Neuronal stem cell (in vitro differentiated cells): ENCODE measurements at regions not wholly inside any gene's neighbourhood (a gene's known extent, or its start where the extent isn't known, plus 50 kb on each side); places are given as distances from the start of the nearest gene placed in this dataset.

Experiments
- DNase-seq: peaks from one replicate; pipeline ENCODE4 v3.0.0-alpha.2; 2013; ENCODE audit warnings: low spot score
- H2AFZ ChIP-seq: one replicate; pipeline ENCODE4 v1.6.1; 2013; ENCODE audit warnings: mild to moderate bottlenecking, low read length, inconsistent platforms
- H2AK5ac ChIP-seq: 2 replicates; pipeline ENCODE4 v1.6.1; 2013; ENCODE audit warnings: low read depth, mild to moderate bottlenecking, inconsistent platforms, low read length, moderate library complexity, mixed read lengths
- H2BK120ac ChIP-seq: 2 replicates; pipeline ENCODE4 v1.6.1; 2013; ENCODE audit warnings: low read depth, mild to moderate bottlenecking, inconsistent platforms, low read length, moderate library complexity, mixed read lengths
- H2BK12ac ChIP-seq: one replicate; pipeline ENCODE4 v1.6.1; 2013; ENCODE audit warnings: low read length, inconsistent platforms
- H2BK15ac ChIP-seq: 2 replicates; pipeline ENCODE4 v1.6.1; 2013; ENCODE audit warnings: mild to moderate bottlenecking, low read length, inconsistent platforms, mixed read lengths
- H2BK5ac ChIP-seq: one replicate; pipeline ENCODE4 v1.6.1; 2013; ENCODE audit warnings: inconsistent platforms, mild to moderate bottlenecking, low read length, moderate library complexity
- H3K14ac ChIP-seq: one replicate; pipeline ENCODE4 v1.6.1; 2013; ENCODE audit warnings: low read length, inconsistent platforms
- H3K18ac ChIP-seq: 2 replicates; pipeline ENCODE4 v1.6.1; 2013; ENCODE audit warnings: low read length, inconsistent platforms
- H3K23ac ChIP-seq: 2 replicates; pipeline ENCODE4 v1.6.1; 2013; ENCODE audit warnings: low read depth, mild to moderate bottlenecking, mixed read lengths, low read length, inconsistent platforms; ENCODE audit not compliant: poor library complexity
- H3K27ac ChIP-seq: replicated peaks from 3 replicates; pipeline ENCODE4 v1.5.1; 2013; ENCODE audit warnings: low read length, inconsistent platforms
- H3K27me3 ChIP-seq, 3 experiments: 2 replicates each; pipeline ENCODE4 v1.6.1; 2013; ENCODE audit warnings: low read length in 3 of 3, mild to moderate bottlenecking in 2 of 3, inconsistent platforms in 1 of 3, low read depth in 1 of 3, mixed read lengths in 1 of 3, moderate library complexity in 1 of 3; ENCODE audit not compliant: control insufficient read depth in 3 of 3, insufficient read depth in 3 of 3
- H3K36me3 ChIP-seq, 2 donors: replicated peaks in 1 of 2; 2 replicates each; pipeline ENCODE4 v1.6.1; 2013; ENCODE audit warnings: low read length in 2 of 2; ENCODE audit not compliant: control insufficient read depth in 2 of 2, insufficient read depth in 2 of 2
- H3K4ac ChIP-seq: 2 replicates; pipeline ENCODE4 v1.6.1; 2013; ENCODE audit warnings: inconsistent platforms, mild to moderate bottlenecking, low read length, moderate library complexity
- H3K4me1 ChIP-seq, 2 donors: 1 replicate in 1 of 2; 2 replicates in 1 of 2; pipeline ENCODE4 v1.6.1; 2013; ENCODE audit warnings: low read length in 2 of 2, low read depth in 1 of 2; ENCODE audit not compliant: control insufficient read depth in 2 of 2, insufficient read depth in 1 of 2
- H3K4me2 ChIP-seq: one replicate; pipeline ENCODE4 v1.6.1; 2013; ENCODE audit warnings: mild to moderate bottlenecking, low read length, inconsistent platforms; ENCODE audit not compliant: insufficient read depth, poor library complexity, severe bottlenecking
- H3K4me3 ChIP-seq, 2 donors: 2 replicates each; pipeline ENCODE4 v1.5.1; 2013; ENCODE audit warnings: low read length in 2 of 2, mild to moderate bottlenecking in 2 of 2, inconsistent platforms in 1 of 2, moderate library complexity in 1 of 2
- H3K79me1 ChIP-seq: one replicate; pipeline ENCODE4 v1.6.1; 2013; ENCODE audit warnings: low read depth, mild to moderate bottlenecking, inconsistent platforms, low read length, moderate library complexity
- H3K9ac ChIP-seq: one replicate; pipeline ENCODE4 v1.6.1; 2013; ENCODE audit warnings: mild to moderate bottlenecking, low read depth, low read length, inconsistent platforms; ENCODE audit not compliant: poor library complexity
- H3K9me3 ChIP-seq, 2 donors: replicated peaks in 1 of 2; 2 replicates each; pipeline versions ENCODE3 to v1.6.1; 2013; ENCODE audit warnings: low read length in 2 of 2, mild to moderate bottlenecking in 2 of 2, inconsistent platforms in 1 of 2, low read depth in 1 of 2, mixed read lengths in 1 of 2, moderate library complexity in 1 of 2; ENCODE audit not compliant: control insufficient read depth in 2 of 2, insufficient read depth in 1 of 2
- H4K8ac ChIP-seq: one replicate; pipeline ENCODE4 v1.6.1; 2013; ENCODE audit warnings: low read depth, mild to moderate bottlenecking, inconsistent platforms, low read length, moderate library complexity
- H4K91ac ChIP-seq: one replicate; pipeline ENCODE4 v1.6.1; 2013; ENCODE audit warnings: low read length, low read depth, mild to moderate bottlenecking, inconsistent platforms; ENCODE audit not compliant: poor library complexity
- WGBS, 2 donors: extraction: QIAGEN DNeasy Blood & Tissue Kit; methylation state at CpG; one replicate each; pipeline ENCODE4 v1.1.7; 2013; ENCODE audit warnings: missing lambda C conversion rate in 2 of 2, mixed read lengths in 1 of 2; ENCODE audit not compliant: insufficient read length in 2 of 2, insufficient replicate concordance in 1 of 2; ENCODE audit errors: extremely low coverage in 2 of 2; 5-methylcytosine and 5-hydroxymethylcytosine counted together

- Histone ChIP-seq H2BK120ac (no peak overlapping the region), H3K9me3 (no peaks in the 10 kb centered on the region), H3K14ac (no peak overlapping the region), H2BK5ac (no peak overlapping the region), H3K4ac (no peak overlapping the region), H3K27ac (no peak overlapping the region), H2BK12ac (no peak overlapping the region), H3K36me3 (no peaks in the 10 kb centered on the region), H4K91ac (no peak overlapping the region), H3K23ac (no peak overlapping the region), H3K18ac (no peak overlapping the region), H4K8ac (no peak overlapping the region), H3K79me1 (no peaks in the 10 kb centered on the region), H2AFZ (peak overlapping the region; percentile 64), H2BK15ac (no peak overlapping the region), H3K4me2 (no peak overlapping the region), H3K4me1 (peaks cover 0 to 28% of the 10 kb centered on the region in 2 donors), H2AK5ac (no peak overlapping the region), H3K4me3 (no peak overlapping the region), H3K9ac (no peak overlapping the region), H3K27me3 (no peaks in the 10 kb centered on the region)
- no CpG with 5 or more reads among the region's 2 CpGs for WGBS, 2 donors
- DNase-seq: no peak
Observed at GRCh38 chr9:8156346-8156745, 356.8 kb upstream of the DMAC1 start.

GRCh38 chr9:8155706-8156105 is 356.1 kb upstream of the DMAC1 start:
- no peak for DNase-seq
- Histone ChIP-seq H2BK15ac (no peak overlapping the region), H3K14ac (no peak overlapping the region), H3K4ac (no peak overlapping the region), H3K79me1 (no peaks in the 10 kb centered on the region), H2AK5ac (no peak overlapping the region), H3K4me3 (no peak overlapping the region), H4K8ac (no peak overlapping the region), H2BK120ac (no peak overlapping the region), H3K4me2 (no peak overlapping the region), H2BK5ac (no peak overlapping the region), H3K9me3 (peaks cover 0 to 2% of the 10 kb centered on the region in 2 donors), H3K18ac (no peak overlapping the region), H2AFZ (peak overlapping the region; percentile 64), H3K9ac (no peak overlapping the region), H3K36me3 (no peaks in the 10 kb centered on the region), H3K23ac (no peak overlapping the region), H3K27ac (no peak overlapping the region), H3K4me1 (peaks cover 0 to 28% of the 10 kb centered on the region in 2 donors), H4K91ac (no peak overlapping the region), H2BK12ac (no peak overlapping the region), H3K27me3 (no peaks in the 10 kb centered on the region)
- WGBS, 2 donors: no CpG with 5 or more reads among the region's 5 CpGs

- H2AK5ac ChIP-seq: no peak overlapping the region
- H2BK5ac ChIP-seq: no peak overlapping the region
- H3K23ac ChIP-seq: no peak overlapping the region
- no peak overlapping the region for H3K4ac ChIP-seq
- H3K18ac ChIP-seq: no peak overlapping the region
- no peak overlapping the region for H2BK15ac ChIP-seq
- H2BK120ac ChIP-seq: no peak overlapping the region
- no peaks in the 10 kb centered on the region for H3K27me3 ChIP-seq
- no peak overlapping the region for H4K8ac ChIP-seq
- WGBS, 2 donors: 100% methylated on average over 1 of the region's 3 CpGs; no CpG with 5 or more reads in 1 of the 2 donors
- no peak overlapping the region for H3K4me3 ChIP-seq
- no peak overlapping the region for H3K14ac ChIP-seq
- no peaks in the 10 kb centered on the region for H3K9me3 ChIP-seq
- no peaks in the 10 kb centered on the region for H3K79me1 ChIP-seq
- peaks cover 0 to 1% of the 10 kb centered on the region in 2 donors for H3K4me1 ChIP-seq
- no peaks in the 10 kb centered on the region for H3K36me3 ChIP-seq
- H2BK12ac ChIP-seq: no peak overlapping the region
- no peak overlapping the region for H4K91ac ChIP-seq
- no peak overlapping the region for H2AFZ ChIP-seq
- DNase-seq: no peak
- H3K4me2 ChIP-seq: no peak overlapping the region
- H3K9ac ChIP-seq: no peak overlapping the region
- no peak overlapping the region for H3K27ac ChIP-seq
Observed at GRCh38 chr9:8143677-8144076, 344.1 kb upstream of the DMAC1 start.

GRCh38 chr9:8140557-8140956 is 341.0 kb upstream of the DMAC1 start:
- Histone ChIP-seq H3K27ac (no peak overlapping the region), H4K8ac (no peak overlapping the region)
- no CpG with 5 or more reads among the region's 2 CpGs for WGBS, 2 donors

More at GRCh38 chr9:8140557-8140956, 341.0 kb upstream of the DMAC1 start:
- Histone ChIP-seq H3K4me3 (no peak overlapping the region), H3K27me3 (no peaks in the 10 kb centered on the region), H2BK15ac (no peak overlapping the region), H3K4me2 (no peak overlapping the region), H3K23ac (no peak overlapping the region), H2AFZ (no peak overlapping the region), H3K4ac (no peak overlapping the region), H3K4me1 (peaks cover 0 to 1% of the 10 kb centered on the region in 2 donors), H2BK12ac (no peak overlapping the region), H3K9ac (no peak overlapping the region), H3K9me3 (no peaks in the 10 kb centered on the region), H3K18ac (no peak overlapping the region), H3K79me1 (no peaks in the 10 kb centered on the region), H4K91ac (no peak overlapping the region), H3K14ac (no peak overlapping the region), H2BK120ac (no peak overlapping the region), H2BK5ac (no peak overlapping the region), H3K36me3 (no peaks in the 10 kb centered on the region), H2AK5ac (no peak overlapping the region)
- no peak for DNase-seq
